HG03103 (cell line): ENCODE measurements at regions not wholly inside any gene's neighbourhood (a gene's known extent, or its start where the extent isn't known, plus 50 kb on each side); places are given as distances from the start of the nearest gene placed in this dataset.

Experiments
- ATAC-seq: cut with Tn5 transposase; IDR thresholded peaks from one replicate; pipeline ENCODE4 v1.9.1; 2021; ENCODE audit warnings: low read depth; ENCODE audit not compliant: unreplicated experiment

- ATAC-seq: no peak
These were observed 91.9 kb downstream of the FOXF2 start for GRCh38 chr6:1481286-1481685.

GRCh38 chr6:1482381-1483166 lies 93.2 kb downstream of the FOXF2 start:
- peak; percentile 71 for ATAC-seq

- ATAC-seq: no peak
These were observed 96.3 kb downstream of the FOXF2 start for GRCh38 chr6:1485678-1486077.

GRCh38 chr6:1486387-1486786 lies 97.0 kb downstream of the FOXF2 start:
- ATAC-seq: no peak

- no peak for ATAC-seq
These were observed 97.9 kb downstream of the FOXF2 start for GRCh38 chr6:1487239-1487638.

GRCh38 chr6:1491025-1491424 lies 101.6 kb downstream of the FOXF2 start:
- no peak for ATAC-seq

GRCh38 chr6:1491591-1492319 lies 102.4 kb downstream of the FOXF2 start:
- ATAC-seq: no peak

- no peak for ATAC-seq
These were observed 105.3 kb downstream of the FOXF2 start for GRCh38 chr6:1494671-1495070.

GRCh38 chr6:1495344-1495743 lies 106.0 kb downstream of the FOXF2 start:
- ATAC-seq: no peak

GRCh38 chr6:1496092-1496491 lies 106.7 kb downstream of the FOXF2 start:
- no peak for ATAC-seq

GRCh38 chr6:1496836-1497760 lies 107.7 kb downstream of the FOXF2 start:
- no peak for ATAC-seq

- ATAC-seq: no peak
These were observed 108.4 kb downstream of the FOXF2 start for GRCh38 chr6:1497761-1498105.

GRCh38 chr6:1498491-1499113 lies 109.2 kb downstream of the FOXF2 start:
- ATAC-seq: no peak

GRCh38 chr6:1499777-1500176 lies 109.9 kb upstream of the FOXC1 start:
- no peak for ATAC-seq

GRCh38 chr6:1500913-1501312 lies 108.8 kb upstream of the FOXC1 start:
- no peak for ATAC-seq

GRCh38 chr6:1502041-1502440 lies 107.7 kb upstream of the FOXC1 start:
- ATAC-seq: no peak

- ATAC-seq: no peak
These were observed 105.9 kb upstream of the FOXC1 start for GRCh38 chr6:1503811-1504210.

GRCh38 chr6:1504465-1504864 lies 105.2 kb upstream of the FOXC1 start:
- ATAC-seq: no peak

- ATAC-seq: no peak
These were observed 102.5 kb upstream of the FOXC1 start for GRCh38 chr6:1507251-1507650.

- no peak for ATAC-seq
These were observed 100.5 kb upstream of the FOXC1 start for GRCh38 chr6:1509241-1509640.

GRCh38 chr6:1510239-1510638 lies 99.5 kb upstream of the FOXC1 start:
- no peak for ATAC-seq
